OCI-LY1 (cell line): ENCODE measurements at regions not wholly inside any gene's neighbourhood (a gene's known extent, or its start where the extent isn't known, plus 50 kb on each side); places are given as distances from the start of the nearest gene placed in this dataset.

ENCODE experiments used
- H2AFZ ChIP-seq: fragments of 200-600 bp; sonication (generic), shearing (Covaris generic); 2 replicates; pipeline ENCODE4 v1.6.0; 2014; ENCODE audit warnings: antibody characterized with exemption, mild to moderate bottlenecking, low read length
- H3F3A ChIP-seq: fragments of 200-600 bp; sonication (generic), shearing (Covaris generic); 2 replicates; pipeline ENCODE4 v1.6.0; 2014; ENCODE audit warnings: mild to moderate bottlenecking, antibody characterized with exemption, low read length, moderate library complexity; ENCODE audit not compliant: insufficient read depth
- H3K27ac ChIP-seq: fragments of 200-600 bp; sonication (generic); 2 replicates; pipeline ENCODE4 v1.5.1; 2014; ENCODE audit warnings: low read length, mixed run types, mild to moderate bottlenecking, low read depth; ENCODE audit not compliant: poor library complexity, severe bottlenecking
- H3K27me3 ChIP-seq: fragments of 200-600 bp; sonication (generic); 2 replicates; pipeline ENCODE4 v1.6.0; 2014; ENCODE audit warnings: antibody characterized with exemption, mild to moderate bottlenecking, low read length, moderate library complexity; ENCODE audit not compliant: insufficient read depth
- H3K36me3 ChIP-seq: fragments of 200-600 bp; sonication (generic); 2 replicates; pipeline ENCODE4 v1.6.1; 2014; ENCODE audit warnings: mild to moderate bottlenecking, antibody characterized with exemption, low read length, moderate library complexity, mixed read lengths; ENCODE audit not compliant: insufficient read depth
- H3K4me1 ChIP-seq: fragments of 200-600 bp; sonication (generic); 2 replicates; pipeline ENCODE4 v1.5.1; 2014; ENCODE audit warnings: mild to moderate bottlenecking, low read length, moderate library complexity; ENCODE audit not compliant: insufficient read depth, severe bottlenecking
- H3K4me2 ChIP-seq: fragments of 200-600 bp; sonication (generic), shearing (Covaris generic); 2 replicates; pipeline ENCODE4 v1.6.1; 2014; ENCODE audit warnings: low read length
- H3K4me3 ChIP-seq: fragments of 200-600 bp; sonication (generic); 2 replicates; pipeline ENCODE4 v1.5.1; 2014; ENCODE audit warnings: low read length, low read depth, mild to moderate bottlenecking, mixed read lengths; ENCODE audit not compliant: poor library complexity, severe bottlenecking
- H3K79me2 ChIP-seq: fragments of 200-600 bp; shearing (Covaris generic); 2 replicates; pipeline ENCODE4 v1.6.1; 2016; ENCODE audit warnings: mixed run types, low read length, mixed read lengths; ENCODE audit not compliant: insufficient read depth
- H3K9ac ChIP-seq: fragments of 200-600 bp; sonication (generic), shearing (Covaris generic); 2 replicates; pipeline ENCODE4 v1.6.1; 2014; ENCODE audit warnings: mild to moderate bottlenecking, low read length, mixed read lengths
- H3K9me2 ChIP-seq: fragments of 200-600 bp; sonication (generic), shearing (Covaris generic); 2 replicates; pipeline ENCODE4 v1.6.1; 2014; ENCODE audit warnings: low read depth, mild to moderate bottlenecking, low read length, mixed read lengths
- H3K9me3 ChIP-seq: fragments of 200-600 bp; shearing (Covaris generic); 2 replicates; pipeline ENCODE4 v1.6.1; 2014; ENCODE audit warnings: low read length, mixed read lengths
- H4K20me1 ChIP-seq: fragments of 200-600 bp; sonication (generic), shearing (Covaris generic); 2 replicates; pipeline ENCODE4 v1.6.0; 2016; ENCODE audit warnings: mild to moderate bottlenecking, low read length; ENCODE audit not compliant: insufficient read depth
- CTCF ChIP-seq: fragments of 200-600 bp; sonication (generic), shearing (Covaris generic); IDR thresholded peaks from 2 replicates; pipeline ENCODE4 v1.5.1; 2017; ENCODE audit warnings: mild to moderate bottlenecking, antibody characterized with exemption, low read length, moderate library complexity, mixed read lengths
- EZH2 ChIP-seq: fragments of 200-600 bp; sonication (generic), shearing (Covaris generic); IDR thresholded peaks from 2 replicates; pipeline ENCODE4 v1.8.0; 2017; ENCODE audit warnings: borderline replicate concordance, mixed run types, mild to moderate bottlenecking, antibody characterized with exemption, low read length, moderate library complexity, mixed read lengths

- H3K9ac ChIP-seq = no peak overlapping the region
- no peaks in the 10 kb centered on the region for H3K27me3 ChIP-seq
- H3K27ac ChIP-seq = no peak overlapping the region
- no peaks in the 10 kb centered on the region for H3K4me1 ChIP-seq
- H3K79me2 ChIP-seq = no peaks in the 10 kb centered on the region
- no peaks in the 10 kb centered on the region for H3K9me2 ChIP-seq
- H2AFZ ChIP-seq = no peak overlapping the region; the same call in 1 of the 2 replicates
- H3K36me3 ChIP-seq = no peaks in the 10 kb centered on the region
- H3F3A ChIP-seq = no peaks in the 10 kb centered on the region
- no peaks in the 10 kb centered on the region for H4K20me1 ChIP-seq
- H3K9me3 ChIP-seq = 0 out of 2 replicates have a peak, but pooled peaks cover 4% of the 10 kb centered on the region
- H3K4me2 ChIP-seq = no peak overlapping the region
- TF ChIP-seq CTCF = peak; percentile 50; the same call in 1 of the 2 replicates
- TF ChIP-seq EZH2 = no peak
- H3K4me3 ChIP-seq = no peak overlapping the region
Measured at GRCh38 chr3:176663837-176664831, 533.1 kb downstream of the TBL1XR1 start.

- no peak overlapping the region for H3K9ac ChIP-seq
- no peaks in the 10 kb centered on the region for H3K79me2 ChIP-seq
- H3F3A ChIP-seq = no peaks in the 10 kb centered on the region
- H3K27ac ChIP-seq = no peak overlapping the region
- H3K9me2 ChIP-seq = no peaks in the 10 kb centered on the region
- H3K4me1 ChIP-seq = no peaks in the 10 kb centered on the region
- H4K20me1 ChIP-seq = no peaks in the 10 kb centered on the region
- no peaks in the 10 kb centered on the region for H3K27me3 ChIP-seq
- H3K9me3 ChIP-seq = no peaks in the 10 kb centered on the region
- no peak for TF ChIP-seq CTCF
- TF ChIP-seq EZH2 = no peak
- no peaks in the 10 kb centered on the region for H3K36me3 ChIP-seq
- H3K4me3 ChIP-seq = no peak overlapping the region
- H2AFZ ChIP-seq = no peak overlapping the region
- H3K4me2 ChIP-seq = no peak overlapping the region
Measured at GRCh38 chr3:176663387-176663786, 533.9 kb downstream of the TBL1XR1 start.

- Histone ChIP-seq H3K4me2 (no peak overlapping the region), H2AFZ (no peak overlapping the region), H3K27ac (no peak overlapping the region)
Measured at GRCh38 chr3:176661432-176661964, 535.8 kb downstream of the TBL1XR1 start.

More at GRCh38 chr3:176661432-176661964, 535.8 kb downstream of the TBL1XR1 start:
- H4K20me1 ChIP-seq = no peaks in the 10 kb centered on the region
- no peaks in the 10 kb centered on the region for H3K27me3 ChIP-seq
- H3K36me3 ChIP-seq = no peaks in the 10 kb centered on the region
- H3K9ac ChIP-seq = no peak overlapping the region
- H3K4me3 ChIP-seq = no peak overlapping the region
- H3K9me3 ChIP-seq = no peaks in the 10 kb centered on the region; the same call in 1 of the 2 replicates
- TF ChIP-seq CTCF = no peak
- TF ChIP-seq EZH2 = no peak
- no peaks in the 10 kb centered on the region for H3F3A ChIP-seq
- no peaks in the 10 kb centered on the region for H3K79me2 ChIP-seq
- no peaks in the 10 kb centered on the region for H3K9me2 ChIP-seq
- no peaks in the 10 kb centered on the region for H3K4me1 ChIP-seq
